ENCODE measurements at regions not wholly inside any gene's neighbourhood (a gene's known extent, or its start where the extent isn't known, plus 50 kb on each side); places are given as distances from the start of the nearest gene placed in this dataset.
A peak's percentile ranks its signal among the peaks of the same experiment; 100 is the strongest.

DNA sequence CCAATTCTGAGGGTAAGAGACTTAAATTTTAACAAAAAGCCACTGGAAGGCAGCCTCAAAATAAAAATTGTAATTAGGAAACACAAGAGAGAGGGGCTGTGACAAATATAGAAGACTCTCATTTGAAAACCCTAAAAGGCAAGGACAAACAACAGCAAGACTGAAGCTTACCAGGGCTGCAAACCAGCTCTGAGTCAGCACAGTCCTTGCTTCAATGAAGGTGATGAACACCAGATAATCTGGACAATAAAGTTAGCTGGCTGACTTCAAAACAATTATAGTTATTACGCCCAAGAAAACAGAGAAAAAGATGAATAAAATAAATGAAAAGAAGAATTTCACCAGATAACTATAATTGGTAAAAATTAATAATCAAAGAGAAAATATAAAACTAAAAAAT, 149.3 kb upstream of the NSMCE3 start:
- no peak for DNase-seq

DNA sequence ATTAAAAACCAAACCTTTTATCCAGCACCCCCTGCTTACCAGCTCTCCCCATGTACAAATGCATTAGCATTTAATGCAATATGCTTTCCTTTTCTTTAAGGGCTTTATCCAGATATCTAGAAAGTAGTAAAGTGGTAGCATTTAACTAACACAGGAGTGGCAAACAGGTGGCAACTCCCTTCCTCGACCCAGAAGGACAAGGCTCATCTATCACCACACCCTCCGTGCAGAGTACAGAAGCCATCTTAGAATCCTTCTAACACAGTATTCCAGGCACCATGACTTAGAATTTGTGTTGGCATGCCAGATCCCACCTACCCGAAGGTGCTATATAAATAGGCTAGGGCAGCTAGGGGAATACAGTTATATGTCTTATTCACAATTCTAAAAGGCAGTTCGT, 148.6 kb upstream of the NSMCE3 start:
- no peak for DNase-seq

DNA sequence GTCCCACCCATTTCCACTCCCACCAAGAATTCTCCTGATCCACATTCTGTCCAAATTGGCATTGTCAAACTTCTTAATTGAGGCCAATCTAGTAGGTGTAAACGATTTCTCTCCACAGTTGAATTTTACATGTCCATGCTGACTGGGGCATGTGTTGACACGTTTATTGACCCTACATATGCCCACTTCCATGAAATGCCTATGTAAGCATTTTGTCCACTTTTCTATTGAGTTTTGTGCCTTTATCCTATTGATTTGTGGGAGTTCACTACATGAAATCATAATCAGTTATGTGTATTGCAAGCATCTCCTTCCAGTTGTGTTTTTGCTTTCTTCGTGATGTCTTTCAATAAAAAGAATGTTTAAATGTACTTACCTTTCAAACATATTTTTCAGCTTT, 141.7 kb upstream of the NSMCE3 start:
- no peak for DNase-seq

DNA sequence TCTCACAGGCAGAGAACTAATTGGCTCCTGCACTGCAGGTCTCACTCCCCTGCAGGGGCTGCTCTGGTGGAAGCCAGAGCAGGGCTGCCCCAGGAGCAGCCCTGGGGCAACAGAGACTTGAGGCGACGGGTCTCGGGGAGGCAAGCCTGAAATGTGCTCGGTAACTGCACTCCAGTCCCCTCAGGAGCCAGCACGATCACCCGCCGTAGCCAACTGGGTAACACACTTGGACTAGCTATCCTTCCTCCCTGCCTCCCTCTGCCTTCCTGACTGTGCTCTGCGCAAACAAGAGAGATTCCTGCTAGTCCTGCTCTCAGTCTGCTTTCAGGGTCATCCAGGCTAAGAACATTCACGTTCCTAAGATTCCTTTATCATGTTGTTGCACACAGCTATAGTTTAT, 140.7 kb upstream of the NSMCE3 start:
- no peak for DNase-seq

DNA sequence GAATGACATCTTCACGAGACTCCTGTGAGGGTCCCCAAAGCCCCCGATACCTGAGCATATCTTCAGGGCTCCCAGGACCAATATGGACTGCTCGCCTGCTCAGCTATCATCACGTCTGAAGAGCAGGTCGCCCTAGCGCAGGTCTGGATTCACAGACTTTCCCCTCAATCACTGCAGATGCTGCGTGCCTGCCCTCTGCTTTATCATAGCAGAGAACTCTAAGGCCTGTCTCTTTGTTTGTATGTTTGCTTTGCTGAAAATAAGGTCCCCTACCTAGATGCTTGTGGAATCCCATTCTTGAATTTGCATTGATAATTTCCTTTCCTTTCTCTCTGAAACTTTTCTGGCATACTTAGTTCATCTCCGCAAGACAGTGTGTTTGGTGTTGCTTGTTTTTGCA, 140.3 kb upstream of the NSMCE3 start:
- no peak for DNase-seq

DNA sequence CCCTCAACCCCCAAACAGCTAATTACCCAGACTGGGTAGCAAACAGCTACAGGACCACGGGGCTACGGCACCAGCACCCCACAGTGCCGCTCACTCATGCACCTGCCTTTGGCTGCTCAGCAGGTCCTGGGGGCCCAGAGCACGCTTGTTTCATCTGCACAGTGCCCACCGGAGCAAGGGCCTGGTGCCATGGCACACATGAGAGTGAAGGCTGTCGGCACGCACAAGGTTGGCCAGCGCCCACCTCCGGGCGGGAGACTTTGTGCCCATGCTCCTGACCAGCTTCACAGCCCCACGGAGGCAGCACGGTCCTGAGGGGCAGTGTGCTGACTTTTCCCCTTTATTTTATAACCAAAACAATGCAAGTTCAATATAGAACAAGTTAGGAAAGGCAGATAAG, 135.9 kb upstream of the NSMCE3 start:
- DNase-seq, result no peak

DNA sequence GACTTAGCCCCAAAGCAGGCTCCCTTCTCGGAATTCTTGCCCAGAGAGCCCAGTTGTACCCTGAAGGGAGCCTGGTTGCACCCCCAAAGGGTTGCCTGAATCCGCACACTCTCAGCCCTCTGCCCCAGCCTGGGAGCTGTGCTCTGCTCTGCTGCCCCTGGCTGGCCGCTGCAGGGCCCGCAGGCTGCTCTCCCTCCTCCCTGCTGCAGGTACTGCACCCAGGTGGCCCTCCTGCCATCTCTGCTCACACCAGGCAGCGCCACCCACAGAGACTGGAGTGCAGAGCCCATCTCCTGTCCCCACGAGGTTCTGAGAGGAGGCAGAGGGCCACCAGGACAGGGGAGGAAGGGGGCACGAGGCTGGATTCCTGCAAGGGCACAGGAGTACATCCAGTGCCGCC, 134.2 kb upstream of the NSMCE3 start:
- no peak for DNase-seq

DNA sequence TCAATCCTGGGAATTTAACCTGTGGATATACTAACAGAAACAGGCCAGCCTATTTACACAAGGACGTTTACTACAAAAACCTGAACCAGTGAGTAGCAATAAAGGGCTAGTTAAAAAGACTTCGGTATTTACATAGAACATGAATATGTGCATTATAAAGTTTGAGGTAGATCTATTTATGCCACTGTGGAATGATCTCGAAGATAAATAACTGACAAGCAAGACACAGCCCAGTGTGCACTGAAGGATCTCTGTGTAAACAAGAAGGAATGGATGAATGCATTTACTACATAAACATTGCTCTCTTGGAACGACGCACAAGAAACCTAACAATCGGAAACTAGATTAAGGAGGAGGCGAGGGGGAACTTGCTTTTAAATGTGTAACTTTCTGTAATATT, 132.0 kb upstream of the NSMCE3 start:
- DNase-seq, result no peak

DNA sequence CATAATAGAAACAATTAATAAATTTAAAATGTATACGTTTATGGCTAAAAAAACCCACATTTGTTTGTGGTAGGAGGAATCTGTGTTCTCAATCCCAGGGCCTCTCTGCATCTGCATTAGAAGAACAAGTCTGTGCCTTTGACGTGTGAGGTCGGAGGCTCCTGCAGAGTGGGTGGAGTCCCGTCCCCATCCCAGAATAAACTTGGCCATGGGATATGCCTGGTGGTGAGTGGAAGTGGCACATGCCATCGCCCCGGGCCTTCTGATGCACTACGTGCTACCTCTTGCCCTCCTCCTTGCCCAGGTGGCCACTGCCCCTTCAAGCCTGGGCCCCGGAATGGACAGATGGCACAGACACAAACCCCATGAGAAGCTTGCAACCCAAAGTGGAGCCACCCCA, 131.1 kb upstream of the NSMCE3 start:
- no peak for DNase-seq

DNA sequence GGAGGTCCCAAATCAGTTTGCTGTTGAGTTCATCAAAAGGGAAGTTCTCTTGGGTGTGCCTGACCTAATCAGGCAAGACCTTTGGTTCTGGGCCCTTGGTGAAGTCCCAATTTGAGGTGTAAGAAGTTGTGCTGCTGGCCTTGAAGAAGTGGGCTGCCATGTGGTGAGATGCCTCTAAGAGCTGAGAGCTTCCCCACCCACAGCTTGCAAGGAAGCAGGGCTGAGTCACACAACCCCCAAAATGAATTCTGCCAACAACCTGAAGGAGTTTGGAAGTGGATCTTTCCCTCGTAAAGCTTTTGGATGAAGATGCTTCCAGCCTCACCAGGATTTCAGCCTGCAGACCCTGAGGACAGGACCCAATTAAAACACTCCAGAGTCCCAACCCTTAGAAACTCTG, 129.3 kb upstream of the NSMCE3 start:
- no peak for DNase-seq

DNA sequence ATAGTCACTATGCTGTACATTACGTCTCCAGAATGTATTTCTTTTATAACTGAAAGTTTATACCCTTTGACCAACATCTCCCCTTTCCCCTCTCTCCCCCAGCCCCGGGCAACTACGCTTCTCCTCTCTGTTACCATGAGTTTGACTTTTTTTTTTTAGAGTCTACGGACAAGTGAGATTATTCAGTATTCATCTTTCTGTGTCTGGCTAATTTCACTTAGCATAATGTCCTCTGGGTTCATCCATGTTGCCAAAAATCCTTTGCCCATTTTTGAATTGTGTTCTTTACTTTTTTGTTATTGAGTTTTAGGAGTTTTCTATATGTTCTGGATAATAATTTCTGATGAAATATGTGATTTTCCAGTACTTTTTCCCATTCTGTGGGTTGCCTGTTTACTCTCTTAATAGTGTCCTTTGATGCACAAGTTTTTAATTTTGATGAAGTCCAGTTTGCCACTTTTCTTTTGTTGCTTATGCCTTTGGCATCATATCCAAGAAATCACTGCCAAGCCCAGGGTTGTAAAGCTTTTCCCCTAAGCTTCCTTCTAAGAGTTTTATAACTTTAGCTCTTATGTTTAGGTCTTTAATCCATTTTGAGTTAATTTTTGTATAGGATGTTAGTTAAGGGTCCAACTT, 126.7 kb upstream of the NSMCE3 start:
- DNase-seq, result no peak

DNA sequence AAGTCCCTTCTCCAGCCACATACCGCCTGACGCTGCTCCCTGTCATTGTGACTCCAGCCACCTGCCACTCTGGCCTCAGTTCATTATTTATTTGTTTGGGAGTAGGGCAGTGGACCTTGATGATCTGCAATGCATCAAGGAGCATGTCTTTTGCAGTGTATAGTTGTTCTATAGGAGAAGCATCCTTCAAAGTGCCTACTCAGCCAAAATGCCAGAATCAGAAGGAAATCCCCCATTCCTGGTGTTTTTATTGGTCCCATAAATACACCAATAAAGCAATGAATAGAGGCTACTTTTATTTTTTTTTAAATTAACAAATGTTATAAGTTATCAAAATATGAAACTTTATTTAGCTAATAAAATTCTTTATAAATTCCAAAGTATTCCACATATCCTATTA, 123.8 kb upstream of the NSMCE3 start:
- DNase-seq, result no peak

DNA sequence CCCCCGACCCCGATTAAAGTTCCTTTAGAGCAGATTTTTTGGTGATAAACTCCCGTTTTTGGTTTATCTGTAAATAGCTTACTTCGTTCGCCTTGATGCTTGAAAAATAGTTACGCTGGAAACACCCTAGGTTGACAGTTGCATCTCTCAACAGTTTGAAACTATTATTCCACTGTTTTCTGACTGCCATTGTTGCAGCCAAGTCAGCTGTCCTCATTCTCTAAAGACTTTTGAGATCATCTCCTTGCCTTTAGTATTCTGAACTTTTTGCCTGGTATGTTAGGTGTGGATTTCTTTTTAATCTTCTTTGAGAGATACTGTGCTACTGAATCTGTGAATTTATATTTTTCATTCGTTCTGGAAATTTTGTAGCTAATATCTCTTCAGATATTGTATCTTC, 122.7 kb upstream of the NSMCE3 start:
- DNase-seq, result no peak

DNA sequence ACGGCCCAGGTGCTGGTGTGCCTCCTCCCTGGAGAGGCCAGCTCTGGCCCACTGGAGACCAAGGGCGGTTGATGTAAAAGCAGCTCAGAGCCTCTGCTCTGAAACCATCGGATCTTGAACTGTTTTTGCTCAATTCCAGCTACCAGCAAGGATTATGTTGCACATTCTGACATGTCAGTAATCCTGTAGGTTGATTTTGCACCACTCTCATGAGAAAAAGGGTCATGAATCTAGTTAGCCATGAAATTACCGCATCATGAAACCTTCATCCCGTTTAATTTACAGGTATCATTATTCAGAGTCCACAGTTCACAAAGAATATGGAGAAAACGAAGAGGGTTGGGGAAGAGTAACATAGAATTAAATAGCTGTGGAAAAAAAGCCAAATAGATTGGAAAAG, 120.4 kb upstream of the NSMCE3 start:
- no peak for DNase-seq

DNA sequence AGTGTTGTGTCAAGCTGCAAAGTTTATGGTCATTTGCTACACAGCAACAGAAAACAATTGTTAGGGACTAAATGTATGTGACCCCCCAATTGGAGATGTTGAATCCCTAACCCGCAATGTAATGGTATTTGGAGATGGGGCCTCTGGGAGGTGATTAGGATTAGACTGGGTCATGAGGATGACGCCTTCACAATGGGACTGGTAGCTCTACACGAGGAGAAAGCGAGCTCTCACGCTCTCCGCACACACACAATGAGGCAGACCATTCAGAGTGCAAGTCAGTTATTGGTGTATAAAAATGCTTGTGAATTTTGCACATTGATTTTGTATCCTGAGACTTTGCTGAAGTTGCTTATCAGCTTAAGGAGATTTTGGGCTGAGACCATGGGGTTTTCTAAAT, 116.9 kb upstream of the NSMCE3 start:
- DNase-seq, result no peak

DNA sequence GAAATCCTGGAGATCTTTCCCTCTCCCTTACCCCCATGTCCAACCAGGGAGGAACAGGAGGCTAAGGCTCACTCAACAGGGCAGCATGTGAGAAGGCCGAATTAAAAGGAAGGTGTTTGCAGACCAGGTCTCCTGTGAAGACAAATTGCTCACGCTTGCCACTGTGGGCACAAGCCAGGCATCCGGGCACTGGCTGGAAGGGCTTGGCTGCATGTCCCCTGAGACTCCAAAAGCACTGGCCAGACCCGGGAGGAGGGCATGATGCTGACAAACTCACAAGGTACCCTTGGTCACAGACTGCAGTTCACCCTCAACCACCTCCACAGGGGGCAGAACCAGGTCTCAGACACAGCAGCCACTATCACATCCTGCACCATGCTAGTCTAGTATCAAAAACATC, 113.7 kb upstream of the NSMCE3 start:
- DNase-seq, result no peak

DNA sequence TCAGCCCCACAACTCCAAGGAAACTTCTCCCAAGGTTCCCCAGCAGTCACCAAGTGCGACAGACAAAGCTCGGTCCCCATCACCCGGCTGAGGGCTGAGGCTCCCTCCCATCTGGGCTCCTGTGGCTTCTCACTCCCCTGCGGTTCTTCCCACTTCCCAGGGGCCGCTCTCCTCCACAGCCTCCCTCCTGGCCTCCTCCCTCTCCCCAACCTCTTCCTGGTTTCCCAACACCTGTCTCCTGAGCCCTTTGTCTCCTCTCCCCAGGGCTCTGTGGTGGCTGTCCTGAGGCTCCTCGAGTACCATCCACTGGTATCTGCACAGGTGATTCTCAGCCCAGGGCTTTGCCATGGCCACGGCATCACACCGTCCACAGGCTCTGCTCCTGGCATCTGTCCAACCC, 113.2 kb upstream of the NSMCE3 start:
- no peak for DNase-seq

DNA sequence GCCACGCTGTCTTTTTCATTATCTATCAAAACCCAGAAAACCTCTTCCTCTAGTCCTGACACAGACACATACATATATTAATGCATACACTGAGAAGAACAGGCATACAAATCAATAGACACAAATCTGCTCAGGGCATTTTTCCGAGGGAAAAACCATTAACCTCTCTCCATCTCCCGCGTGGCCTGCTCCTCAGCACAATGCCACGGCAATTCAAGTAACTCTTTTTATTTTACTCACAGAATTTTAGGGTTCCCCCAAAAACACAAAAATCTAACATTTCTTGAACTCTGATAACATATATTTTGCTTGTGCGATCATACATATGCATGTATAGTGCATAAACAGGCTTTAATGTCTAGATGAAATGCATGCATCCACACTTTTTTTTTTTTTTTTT, 110.8 kb upstream of the NSMCE3 start:
- DNase-seq, result no peak

DNA sequence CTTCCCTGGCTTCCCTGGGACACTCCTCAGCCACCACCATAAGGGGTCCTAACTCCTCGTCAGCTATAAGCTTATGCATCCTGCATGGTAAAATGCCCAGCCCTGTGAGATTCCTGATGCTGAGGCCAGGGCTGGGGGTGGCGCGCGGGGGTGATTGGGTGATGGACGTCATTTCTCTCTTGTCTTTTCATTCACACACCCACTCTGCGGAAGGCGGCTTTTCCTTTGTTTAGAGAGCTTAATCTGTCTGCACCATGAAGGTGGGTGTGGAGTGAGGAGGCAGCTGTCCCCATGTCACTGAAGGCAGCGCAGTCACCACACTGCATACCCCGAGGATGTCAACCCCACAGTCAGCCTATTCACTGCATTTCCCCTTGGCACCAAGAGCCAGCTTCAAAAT, 110.0 kb upstream of the NSMCE3 start:
- DNase-seq, result no peak

DNA sequence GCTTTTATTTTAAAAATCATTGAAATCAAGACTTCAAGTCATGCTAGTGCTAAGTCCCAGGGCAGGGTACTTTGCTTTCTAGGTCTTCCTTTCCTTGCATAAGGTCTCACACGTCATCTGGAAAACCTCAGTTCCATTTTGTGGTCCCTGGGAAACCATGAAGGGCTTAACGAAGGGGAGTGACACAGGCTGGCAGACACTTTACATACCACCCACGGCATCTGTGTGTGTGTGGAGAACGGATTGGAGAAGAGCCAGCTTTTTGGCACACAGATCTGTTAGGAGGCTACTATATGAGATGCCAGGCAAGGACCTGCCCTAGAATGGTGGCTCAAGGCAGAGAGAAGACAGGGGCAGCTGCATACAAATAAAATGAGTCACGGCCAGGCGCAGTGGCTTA, 107.5 kb upstream of the NSMCE3 start:
- DNase-seq, result no peak

DNA sequence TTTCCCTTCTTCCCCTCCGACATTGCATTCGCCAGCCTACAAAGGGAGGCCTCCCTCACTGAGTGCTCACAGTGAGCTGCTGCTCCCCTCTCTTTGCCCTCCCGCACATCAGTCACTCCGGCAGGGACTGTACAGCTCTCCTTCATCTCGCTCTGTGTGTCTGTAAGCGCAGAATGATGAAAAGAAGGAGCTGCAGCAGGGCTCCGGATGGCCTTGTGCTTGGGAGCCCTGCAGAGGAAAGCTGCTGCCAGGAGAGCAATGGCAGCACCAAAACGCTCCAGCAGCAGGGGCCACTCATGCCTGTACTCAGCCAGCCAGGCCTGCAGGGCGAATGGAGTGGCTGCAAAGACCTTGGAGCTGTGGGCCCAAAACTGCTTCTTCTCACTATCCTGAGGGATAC, 107.0 kb upstream of the NSMCE3 start:
- no peak for DNase-seq

DNA sequence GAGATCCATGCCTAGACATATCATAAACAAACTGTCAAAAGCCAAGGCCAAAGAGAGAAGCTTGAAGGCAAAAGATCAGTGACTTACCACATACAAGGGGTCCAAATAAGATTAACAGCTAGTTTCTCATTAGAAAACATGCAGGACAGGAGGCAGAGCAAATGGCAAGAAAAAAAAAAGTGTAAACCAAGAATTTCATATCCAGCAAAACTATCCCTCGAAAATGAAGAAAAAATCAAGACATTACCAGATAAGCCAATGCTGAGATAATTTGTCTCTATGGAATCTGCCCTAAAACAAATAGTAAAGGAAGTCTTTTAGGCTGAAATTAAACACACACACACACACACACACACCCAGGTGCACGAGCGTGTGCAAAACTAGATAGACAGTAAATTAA, 99.6 kb upstream of the NSMCE3 start:
- no peak for DNase-seq

DNA sequence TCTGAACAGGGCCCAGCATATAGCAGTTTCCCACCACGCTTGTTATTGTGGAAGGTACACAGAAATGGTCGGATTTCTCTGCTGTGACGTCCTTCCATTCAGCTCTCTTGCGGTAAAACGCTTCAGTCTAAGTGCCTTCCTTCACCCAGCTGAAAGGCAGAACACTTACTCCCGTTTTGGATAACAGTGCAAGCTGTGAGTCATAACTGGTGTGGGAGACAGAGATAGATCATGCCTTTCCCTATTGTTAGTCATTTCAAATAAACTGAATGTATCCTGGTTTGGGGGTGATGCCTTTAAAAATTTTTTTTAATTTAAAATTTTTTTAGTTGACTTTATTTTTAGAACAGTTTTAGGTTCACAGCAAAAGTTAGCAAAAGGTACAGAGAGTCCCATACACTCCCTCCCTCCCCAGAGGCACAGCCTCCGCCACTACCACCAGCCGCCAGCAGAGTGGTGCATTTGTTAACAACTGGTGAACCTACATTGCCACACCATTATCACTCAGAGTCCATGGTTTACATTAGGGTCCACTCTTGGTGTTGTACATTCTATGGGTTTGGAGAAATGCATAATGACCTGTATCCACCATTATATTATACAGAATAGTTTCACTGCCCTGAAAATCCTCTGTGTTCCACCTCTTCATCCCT, 94.9 kb upstream of the NSMCE3 start:
- DNase-seq, result peak; percentile 5

DNA sequence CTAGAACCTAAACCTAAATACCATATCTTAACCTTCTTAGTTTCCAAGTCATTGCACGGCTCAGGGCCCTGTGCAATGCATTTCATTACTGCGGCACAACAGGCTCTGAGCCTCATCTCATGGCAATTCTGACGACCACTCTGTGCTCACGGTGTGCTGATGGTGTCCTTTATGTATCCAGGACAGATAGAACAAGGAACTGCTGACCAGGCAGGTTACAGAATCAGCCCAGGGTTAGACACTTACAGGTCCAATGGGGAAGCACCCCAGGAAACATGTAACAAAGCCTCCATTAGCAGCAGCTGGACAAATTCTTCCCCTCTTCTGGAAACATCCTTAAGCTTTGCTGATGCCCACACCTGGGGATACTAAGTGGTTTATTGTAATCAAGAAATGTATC, 91.9 kb upstream of the NSMCE3 start:
- no peak for DNase-seq

DNA sequence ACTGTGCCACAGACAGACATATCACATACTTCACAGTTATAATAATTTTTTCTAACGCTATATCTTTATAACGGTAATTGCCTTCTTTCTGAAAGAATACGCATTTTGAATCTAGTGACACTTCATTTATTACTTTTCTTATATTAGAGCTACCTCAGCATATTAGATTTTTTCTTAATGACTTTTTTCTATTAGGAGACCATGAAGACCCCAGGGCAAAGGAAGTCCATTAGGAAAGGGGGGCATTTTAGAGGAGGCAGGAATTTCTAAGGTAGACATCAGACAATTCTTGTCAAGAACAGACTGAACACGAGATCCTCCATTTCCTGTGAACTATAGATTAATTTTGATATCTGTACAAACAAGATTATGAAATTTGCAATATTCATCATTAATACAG, 90.5 kb upstream of the NSMCE3 start:
- no peak for DNase-seq

DNA sequence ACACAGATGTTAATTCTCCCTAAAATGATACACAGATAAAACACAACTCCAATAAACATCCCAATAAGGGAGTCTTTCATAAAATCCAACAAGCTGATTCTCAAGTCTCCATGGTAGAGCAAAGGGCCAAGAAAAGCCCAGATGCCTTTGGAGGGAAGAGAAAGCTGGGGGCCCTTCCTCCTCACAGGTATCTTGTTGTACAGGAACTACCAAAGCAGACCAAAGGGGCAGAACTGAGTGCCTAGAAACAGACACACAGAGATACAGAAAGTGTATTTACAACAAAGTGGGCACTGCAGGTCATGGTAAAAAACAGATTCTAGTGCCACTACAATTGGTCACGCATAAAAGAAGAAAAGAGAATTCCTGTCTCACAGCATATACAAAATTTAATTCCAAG, 87.2 kb upstream of the NSMCE3 start:
- DNase-seq, result no peak

Data from amniotic stem cell (primary cell).